Stomach (tissue), 4 donors: ENCODE measurements at regions not wholly inside any gene's neighbourhood (a gene's known extent, or its start where the extent isn't known, plus 50 kb on each side); places are given as distances from the start of the nearest gene placed in this dataset.

Experiments used
- EP300 ChIP-seq: sonication (generic); formaldehyde crosslinking; IDR thresholded peaks from one replicate; pipeline ENCODE4 v1.6.1; 2017; ENCODE audit warnings: antibody characterized with exemption
- POLR2A ChIP-seq, 4 donors: fragments of 450-650 bp; IDR thresholded peaks; one replicate each; pipeline ENCODE4 v1.6.1; 2016; ENCODE audit warnings: antibody characterized with exemption in 4 of 4, control low read depth in 2 of 4, mild to moderate bottlenecking in 1 of 4, moderate library complexity in 1 of 4
- POLR2AphosphoS5 ChIP-seq, 3 donors: sonication (generic); formaldehyde crosslinking; IDR thresholded peaks; one replicate each; pipeline ENCODE4 v1.6.1; 2016; ENCODE audit warnings: antibody characterized with exemption in 3 of 3
- TF ChIP-seq, protein P1 (sequence below), 7 experiments: fragments of 450-650 bp in 4 of 7; fragments of 200-600 bp in 3 of 7; sonication (generic) in 3 of 7; IDR thresholded peaks; one replicate each; pipeline ENCODE4 v1.5.1; 2016 to 2019; ENCODE audit warnings: antibody characterized with exemption in 7 of 7, control low read depth in 2 of 7, mild to moderate bottlenecking in 1 of 7

- TF ChIP-seq, protein P1, sequence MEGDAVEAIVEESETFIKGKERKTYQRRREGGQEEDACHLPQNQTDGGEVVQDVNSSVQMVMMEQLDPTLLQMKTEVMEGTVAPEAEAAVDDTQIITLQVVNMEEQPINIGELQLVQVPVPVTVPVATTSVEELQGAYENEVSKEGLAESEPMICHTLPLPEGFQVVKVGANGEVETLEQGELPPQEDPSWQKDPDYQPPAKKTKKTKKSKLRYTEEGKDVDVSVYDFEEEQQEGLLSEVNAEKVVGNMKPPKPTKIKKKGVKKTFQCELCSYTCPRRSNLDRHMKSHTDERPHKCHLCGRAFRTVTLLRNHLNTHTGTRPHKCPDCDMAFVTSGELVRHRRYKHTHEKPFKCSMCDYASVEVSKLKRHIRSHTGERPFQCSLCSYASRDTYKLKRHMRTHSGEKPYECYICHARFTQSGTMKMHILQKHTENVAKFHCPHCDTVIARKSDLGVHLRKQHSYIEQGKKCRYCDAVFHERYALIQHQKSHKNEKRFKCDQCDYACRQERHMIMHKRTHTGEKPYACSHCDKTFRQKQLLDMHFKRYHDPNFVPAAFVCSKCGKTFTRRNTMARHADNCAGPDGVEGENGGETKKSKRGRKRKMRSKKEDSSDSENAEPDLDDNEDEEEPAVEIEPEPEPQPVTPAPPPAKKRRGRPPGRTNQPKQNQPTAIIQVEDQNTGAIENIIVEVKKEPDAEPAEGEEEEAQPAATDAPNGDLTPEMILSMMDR (IDR thresholded peaks at IDR 0.05): no peak
- TF ChIP-seq POLR2A (IDR thresholded peaks at IDR 0.05) (no peak), POLR2AphosphoS5 (IDR thresholded peaks at IDR 0.05) (no peak), EP300 (no peak)
These were observed 462.4 kb upstream of the NUPR2 start for GRCh38 chr7:56578612-56579011.
